HG02970 (cell line): ENCODE measurements at regions not wholly inside any gene's neighbourhood (a gene's known extent, or its start where the extent isn't known, plus 50 kb on each side); places are given as distances from the start of the nearest gene placed in this dataset.

Experiments used
- ATAC-seq: cut with Tn5 transposase; IDR thresholded peaks from one replicate; pipeline ENCODE4 v1.9.1; 2021; ENCODE audit warnings: mild to moderate bottlenecking, moderate library complexity, moderate number of reproducible peaks; ENCODE audit not compliant: unreplicated experiment, low FRiP score

GRCh38 chr3:189548053-189548452 lies 83.1 kb upstream of the TP63 start:
- no peak for ATAC-seq

- no peak for ATAC-seq
Observed at GRCh38 chr3:189551007-189551406, 80.2 kb upstream of the TP63 start.

GRCh38 chr3:189554868-189555557 lies 76.2 kb upstream of the TP63 start:
- ATAC-seq: no peak

GRCh38 chr3:189555558-189555881 lies 75.7 kb upstream of the TP63 start:
- ATAC-seq: no peak

GRCh38 chr3:189557824-189558223 lies 73.4 kb upstream of the TP63 start:
- ATAC-seq: no peak

- no peak for ATAC-seq
Observed at GRCh38 chr3:189561256-189561655, 69.9 kb upstream of the TP63 start.

GRCh38 chr3:189563853-189564563 lies 67.2 kb upstream of the TP63 start:
- peak; percentile 75 for ATAC-seq

GRCh38 chr3:189566550-189567130 lies 64.5 kb upstream of the TP63 start:
- no peak for ATAC-seq

GRCh38 chr3:189567322-189567721 lies 63.9 kb upstream of the TP63 start:
- ATAC-seq: no peak

- ATAC-seq: no peak
Observed at GRCh38 chr3:189567766-189568420, 63.3 kb upstream of the TP63 start.

- ATAC-seq: no peak
Observed at GRCh38 chr3:189568961-189569360, 62.2 kb upstream of the TP63 start.

- no peak for ATAC-seq
Observed at GRCh38 chr3:189569473-189569872, 61.7 kb upstream of the TP63 start.

- ATAC-seq: no peak
Observed at GRCh38 chr3:189570916-189571315, 60.3 kb upstream of the TP63 start.

GRCh38 chr3:189572249-189572648 lies 58.9 kb upstream of the TP63 start:
- no peak for ATAC-seq

- ATAC-seq: no peak
Observed at GRCh38 chr3:189573004-189573403, 58.2 kb upstream of the TP63 start.

GRCh38 chr3:189576486-189576885 lies 54.7 kb upstream of the TP63 start:
- ATAC-seq: no peak

- ATAC-seq: no peak
Observed at GRCh38 chr3:189577050-189577951, 53.9 kb upstream of the TP63 start.

- ATAC-seq: no peak
Observed at GRCh38 chr3:189580190-189580589, 51.0 kb upstream of the TP63 start.
